ENCODE measurements at regions not wholly inside any gene's neighbourhood (a gene's known extent, or its start where the extent isn't known, plus 50 kb on each side); places are given as distances from the start of the nearest gene placed in this dataset.
A peak's percentile ranks its signal among the peaks of the same experiment; 100 is the strongest.

DNA sequence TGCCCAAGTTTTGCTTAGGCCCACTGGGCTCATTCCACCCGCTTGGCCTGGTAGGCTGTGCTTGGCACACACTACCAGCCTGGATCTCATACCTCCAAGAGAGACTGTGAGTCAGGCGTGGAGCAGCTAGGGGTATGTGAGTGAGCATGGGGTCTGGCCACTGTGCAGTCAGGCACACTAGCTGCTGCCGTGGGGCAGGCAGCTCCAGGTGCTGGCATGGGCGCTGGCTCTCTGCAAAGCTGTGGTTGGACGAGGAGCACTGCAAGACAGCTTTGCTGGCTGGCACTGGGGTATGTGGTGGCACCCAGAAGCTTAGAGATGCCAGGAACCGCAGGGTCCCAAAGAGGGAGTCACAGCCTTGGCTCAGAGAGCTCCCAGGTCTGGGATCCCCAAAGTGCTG lies 377.8 kb downstream of the KCTD8 start:
- Histone ChIP-seq H3K4me3 (no peak overlapping the region), H3K9me3 (peaks cover 0 to 25% (median 0%) of the 10 kb centered on the region in 8 donors), H3K4me1 (no peaks in the 10 kb centered on the region), H3K36me3 (no peaks in the 10 kb centered on the region), H3K27me3 (replicated peaks in 1 of 7) (no peaks in the 10 kb centered on the region), H3K27ac (no peak overlapping the region)
- no peak for DNase-seq
- intact Hi-C loops (cut with DNase I; ENCODE audit: low total_unique reads): no loop called here
- TF ChIP-seq CTCF (IDR thresholded peaks at IDR 0.05 in 8 of 11, conservative IDR thresholded peaks at IDR 0.05 in 3 of 11) (no peak), POLR2AphosphoS5 (IDR thresholded peaks at IDR 0.05) (no peak), POLR2A (IDR thresholded peaks at IDR 0.05) (no peak)
- WGBS, 5 donors: 66 to 85% (median 81%) methylated on average over 5 to 6 of the region's 6 CpGs

- Histone ChIP-seq H3K9me3 (peaks cover 0 to 25% (median 0%) of the 10 kb centered on the region in 8 donors), H3K27ac (no peak overlapping the region), H3K36me3 (no peaks in the 10 kb centered on the region), H3K4me1 (no peaks in the 10 kb centered on the region), H3K27me3 (replicated peaks in 1 of 7) (no peaks in the 10 kb centered on the region), H3K4me3 (no peak overlapping the region)
- TF ChIP-seq CTCF (IDR thresholded peaks at IDR 0.05 in 8 of 11, conservative IDR thresholded peaks at IDR 0.05 in 3 of 11): no peak
- TF ChIP-seq POLR2A (IDR thresholded peaks at IDR 0.05): no peak
- TF ChIP-seq POLR2AphosphoS5 (IDR thresholded peaks at IDR 0.05): no peak
- WGBS, 5 donors: 71 to 84% (median 73%) methylated on average over 9 to 12 of the region's 12 CpGs
- peak; percentile 59 for DNase-seq
- intact Hi-C loops (cut with DNase I; ENCODE audit: low total_unique reads): no loop called here
Measured at GRCh38 chr4:44071959-44072955, 376.4 kb downstream of the KCTD8 start.

- Histone ChIP-seq H3K27me3 (replicated peaks in 1 of 7) (no peaks in the 10 kb centered on the region), H3K4me1 (no peaks in the 10 kb centered on the region), H3K4me3 (no peak overlapping the region), H3K27ac (no peak overlapping the region), H3K9me3 (peaks cover 0 to 11% (median 4%) of the 10 kb centered on the region in 8 donors), H3K36me3 (no peaks in the 10 kb centered on the region)
- no peak for TF ChIP-seq POLR2A (IDR thresholded peaks at IDR 0.05)
- no peak for TF ChIP-seq CTCF (IDR thresholded peaks at IDR 0.05 in 8 of 11, conservative IDR thresholded peaks at IDR 0.05 in 3 of 11)
- no peak for TF ChIP-seq POLR2AphosphoS5 (IDR thresholded peaks at IDR 0.05)
- no peak for DNase-seq
- intact Hi-C loops (cut with DNase I; ENCODE audit: low total_unique reads): no loop called here
Measured at GRCh38 chr4:44086753-44087152, 361.9 kb downstream of the KCTD8 start.

- DNase-seq: no peak
- TF ChIP-seq POLR2A (IDR thresholded peaks at IDR 0.05): no peak
- no peak for TF ChIP-seq CTCF (IDR thresholded peaks at IDR 0.05 in 8 of 11, conservative IDR thresholded peaks at IDR 0.05 in 3 of 11)
- TF ChIP-seq POLR2AphosphoS5 (IDR thresholded peaks at IDR 0.05): no peak
- H3K36me3 ChIP-seq: no peaks in the 10 kb centered on the region
- H3K4me1 ChIP-seq: no peaks in the 10 kb centered on the region
- no peak overlapping the region for H3K27ac ChIP-seq
- intact Hi-C loops (cut with DNase I; ENCODE audit: low total_unique reads): no loop called here
- H3K27me3 ChIP-seq (replicated peaks in 1 of 7): no peaks in the 10 kb centered on the region
- no peak overlapping the region for H3K4me3 ChIP-seq
- H3K9me3 ChIP-seq: no peaks in the 10 kb centered on the region
Measured at GRCh38 chr4:44093390-44093789, 355.2 kb downstream of the KCTD8 start.
